Peyer's patch (tissue), 4 donors: ENCODE measurements at regions not wholly inside any gene's neighbourhood (a gene's known extent, or its start where the extent isn't known, plus 50 kb on each side); places are given as distances from the start of the nearest gene placed in this dataset.

Experiments used
- DNase-seq, 3 donors: peaks; one replicate each; pipeline ENCODE4 v3.0.0-alpha.2; 2017 to 2019
- H3K27ac ChIP-seq, 4 donors: fragments of 200-600 bp; sonication (generic); one replicate each; pipeline ENCODE4 v1.5.1; 2016 to 2019
- H3K27me3 ChIP-seq, 2 donors: fragments of 200-600 bp; sonication (generic); one replicate each; pipeline ENCODE4 v1.5.1; 2019
- H3K36me3 ChIP-seq, 3 donors: fragments of 200-600 bp; sonication (generic); one replicate each; pipeline ENCODE4 v1.5.1; 2016 to 2019
- H3K4me1 ChIP-seq, 4 donors: fragments of 200-600 bp; sonication (generic); one replicate each; pipeline ENCODE4 v1.5.1; 2016 to 2019
- H3K4me3 ChIP-seq, 4 donors: fragments of 200-600 bp; sonication (generic); 1 replicate in 3 of 4; 2 replicates in 1 of 4; pipeline ENCODE4 v1.5.1; 2016 to 2019; ENCODE audit warnings: mild to moderate bottlenecking in 1 of 4
- H3K9me3 ChIP-seq, 4 donors: fragments of 200-600 bp; sonication (generic); one replicate each; pipeline ENCODE4 v1.5.1; 2016 to 2019; ENCODE audit warnings: mild to moderate bottlenecking in 1 of 4
- POLR2A ChIP-seq, 2 donors: fragments of 450-650 bp; IDR thresholded peaks; one replicate each; pipeline ENCODE4 v1.5.1; 2017; ENCODE audit warnings: antibody characterized with exemption in 2 of 2, mild to moderate bottlenecking in 2 of 2, moderate library complexity in 2 of 2
- TF ChIP-seq, protein P1 (sequence below), 6 experiments: fragments of 450-650 bp in 4 of 6; fragments of 200-600 bp in 2 of 6; sonication (generic) in 1 of 6; IDR thresholded peaks; one replicate each; pipeline ENCODE4 v1.5.1; 2017 to 2019; ENCODE audit warnings: antibody characterized with exemption in 6 of 6, mild to moderate bottlenecking in 3 of 6, moderate library complexity in 1 of 6

DNA sequence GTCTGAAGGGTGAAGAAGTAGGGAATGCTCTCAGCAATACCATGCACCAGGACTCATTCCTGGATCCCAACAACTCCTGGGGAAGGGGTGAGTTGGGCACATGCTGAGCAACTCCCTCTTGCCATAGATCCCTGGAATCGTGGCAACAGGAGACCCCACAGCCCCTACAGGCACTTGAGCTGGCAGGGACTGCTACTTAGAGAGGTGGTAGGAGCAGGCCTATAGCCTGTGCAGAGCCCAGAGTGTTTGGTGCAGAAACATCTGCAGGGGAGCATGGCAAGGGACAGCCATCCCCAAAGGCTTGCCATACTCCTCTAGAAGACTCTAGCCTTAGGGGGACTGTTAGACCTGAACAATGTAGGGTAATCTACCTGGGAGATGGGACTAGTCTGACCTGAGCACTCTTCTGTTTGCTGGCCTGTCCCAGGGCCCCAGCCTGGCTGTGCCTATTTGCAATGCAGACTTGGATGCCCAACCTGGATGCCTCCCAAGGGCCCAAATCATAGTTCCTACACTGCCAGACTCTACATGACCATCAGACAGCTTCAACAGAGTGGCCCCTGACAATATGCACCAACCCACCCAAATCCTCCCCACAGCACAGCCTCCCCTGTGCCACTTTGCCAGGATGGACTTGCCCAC lies 568.6 kb upstream of the KIF2B start:
- no peak overlapping the region for H3K27ac ChIP-seq
- no peak overlapping the region for H3K4me3 ChIP-seq
- DNase-seq: no peak
- no peaks in the 10 kb centered on the region for H3K4me1 ChIP-seq
- TF ChIP-seq, protein P1, sequence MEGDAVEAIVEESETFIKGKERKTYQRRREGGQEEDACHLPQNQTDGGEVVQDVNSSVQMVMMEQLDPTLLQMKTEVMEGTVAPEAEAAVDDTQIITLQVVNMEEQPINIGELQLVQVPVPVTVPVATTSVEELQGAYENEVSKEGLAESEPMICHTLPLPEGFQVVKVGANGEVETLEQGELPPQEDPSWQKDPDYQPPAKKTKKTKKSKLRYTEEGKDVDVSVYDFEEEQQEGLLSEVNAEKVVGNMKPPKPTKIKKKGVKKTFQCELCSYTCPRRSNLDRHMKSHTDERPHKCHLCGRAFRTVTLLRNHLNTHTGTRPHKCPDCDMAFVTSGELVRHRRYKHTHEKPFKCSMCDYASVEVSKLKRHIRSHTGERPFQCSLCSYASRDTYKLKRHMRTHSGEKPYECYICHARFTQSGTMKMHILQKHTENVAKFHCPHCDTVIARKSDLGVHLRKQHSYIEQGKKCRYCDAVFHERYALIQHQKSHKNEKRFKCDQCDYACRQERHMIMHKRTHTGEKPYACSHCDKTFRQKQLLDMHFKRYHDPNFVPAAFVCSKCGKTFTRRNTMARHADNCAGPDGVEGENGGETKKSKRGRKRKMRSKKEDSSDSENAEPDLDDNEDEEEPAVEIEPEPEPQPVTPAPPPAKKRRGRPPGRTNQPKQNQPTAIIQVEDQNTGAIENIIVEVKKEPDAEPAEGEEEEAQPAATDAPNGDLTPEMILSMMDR (IDR thresholded peaks at IDR 0.05): no peak
- H3K36me3 ChIP-seq: no peaks in the 10 kb centered on the region
- H3K27me3 ChIP-seq: no peaks in the 10 kb centered on the region
- H3K9me3 ChIP-seq: no peaks in the 10 kb centered on the region

DNA sequence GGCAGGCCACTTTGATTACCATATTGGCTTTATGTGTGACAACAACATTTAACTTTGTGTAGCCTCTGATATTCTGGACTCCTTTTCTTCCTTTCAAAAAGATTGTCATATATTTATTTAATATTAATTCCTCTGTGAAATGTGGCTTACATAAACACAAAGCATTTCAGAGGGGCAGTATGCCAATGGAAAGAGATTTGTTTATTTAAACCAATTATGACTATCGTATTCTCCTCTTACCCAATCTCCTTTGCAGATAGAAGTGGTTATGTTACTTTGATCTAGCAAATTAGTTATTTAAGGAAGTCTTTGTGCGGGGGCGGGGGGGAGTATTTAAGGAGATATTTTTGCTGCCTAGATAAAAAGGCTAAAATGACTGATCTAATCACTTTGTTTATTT lies 573.7 kb upstream of the KIF2B start:
- Histone ChIP-seq H3K36me3 (no peaks in the 10 kb centered on the region), H3K4me1 (no peaks in the 10 kb centered on the region), H3K27me3 (no peaks in the 10 kb centered on the region), H3K27ac (no peak overlapping the region), H3K4me3 (no peak overlapping the region), H3K9me3 (no peaks in the 10 kb centered on the region)
- no peak for DNase-seq
- TF ChIP-seq, protein P1 (IDR thresholded peaks at IDR 0.05): no peak
- no peak for TF ChIP-seq POLR2A (IDR thresholded peaks at IDR 0.05)

DNA sequence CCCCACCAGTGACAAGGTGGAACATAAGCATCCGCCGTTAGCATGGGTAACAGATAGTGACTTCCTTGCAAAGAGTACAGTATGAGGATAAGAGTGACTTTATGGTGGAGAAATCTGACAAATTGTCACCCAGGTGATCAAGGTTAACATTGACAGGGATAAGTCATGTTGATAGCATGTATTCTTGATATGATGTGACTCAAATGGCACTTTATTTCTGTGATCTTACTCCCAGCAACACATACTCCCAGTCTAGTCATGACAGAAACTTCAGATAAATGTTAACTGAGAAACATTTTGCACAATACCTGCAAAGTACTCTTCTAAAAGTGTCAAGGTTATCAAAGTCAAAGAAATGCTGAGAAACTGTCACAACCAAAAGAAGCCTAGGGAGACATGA lies 588.6 kb upstream of the KIF2B start:
- no peak for DNase-seq
- Histone ChIP-seq H3K9me3 (peaks cover 0 to 9% (median 0%) of the 10 kb centered on the region in 4 donors), H3K4me3 (no peak overlapping the region), H3K4me1 (no peaks in the 10 kb centered on the region), H3K27me3 (no peaks in the 10 kb centered on the region), H3K36me3 (no peaks in the 10 kb centered on the region), H3K27ac (no peak overlapping the region)
- no peak for TF ChIP-seq POLR2A (IDR thresholded peaks at IDR 0.05)
- TF ChIP-seq, protein P1 (IDR thresholded peaks at IDR 0.05): no peak

DNA sequence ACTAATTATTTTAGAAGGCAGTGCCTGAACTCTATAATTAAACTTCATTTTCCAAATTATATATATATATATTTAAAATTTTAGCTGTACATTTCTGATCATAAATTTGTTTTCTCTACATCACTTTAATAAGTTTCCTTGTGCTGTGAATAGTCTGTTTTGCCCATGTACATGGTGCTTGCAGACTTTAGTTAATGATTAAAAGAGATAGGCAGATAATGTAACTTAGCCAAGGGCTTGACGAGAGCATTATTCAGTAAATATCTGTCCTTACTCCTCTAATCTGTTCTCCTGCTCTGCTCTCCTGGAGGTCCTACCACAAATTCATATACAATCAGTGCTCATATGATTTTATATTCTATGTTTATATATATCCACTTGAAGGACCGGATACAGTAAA lies 595.2 kb upstream of the KIF2B start:
- H3K27me3 ChIP-seq: no peaks in the 10 kb centered on the region
- no peak overlapping the region for H3K4me3 ChIP-seq
- DNase-seq: no peak
- no peaks in the 10 kb centered on the region for H3K36me3 ChIP-seq
- TF ChIP-seq, protein P1 (IDR thresholded peaks at IDR 0.05): no peak
- no peak for TF ChIP-seq POLR2A (IDR thresholded peaks at IDR 0.05)
- peaks cover 0 to 4% (median 0%) of the 10 kb centered on the region in 4 donors for H3K9me3 ChIP-seq
- H3K27ac ChIP-seq: no peak overlapping the region
- no peaks in the 10 kb centered on the region for H3K4me1 ChIP-seq

DNA sequence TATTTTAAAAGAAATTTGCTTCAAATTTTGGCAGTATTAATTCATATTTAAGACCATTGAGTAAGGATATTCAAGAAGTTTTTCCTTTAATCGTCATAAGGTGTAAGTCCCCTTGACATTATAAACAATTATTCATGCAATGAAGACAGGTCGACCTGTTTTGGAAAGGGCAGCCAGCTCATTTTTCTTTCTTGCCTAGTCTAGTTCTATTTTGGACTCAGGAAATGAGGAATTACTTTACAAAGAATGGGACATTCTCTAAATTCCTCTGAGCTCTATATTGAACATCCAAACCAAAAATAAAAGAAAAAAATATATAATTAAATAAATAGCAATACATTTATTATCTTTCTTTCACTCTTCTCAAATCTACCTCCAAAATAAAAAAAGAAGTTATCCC lies 595.6 kb upstream of the KIF2B start:
- H3K4me1 ChIP-seq: no peaks in the 10 kb centered on the region
- H3K4me3 ChIP-seq: no peak overlapping the region
- H3K9me3 ChIP-seq: peaks cover 0 to under 1% (median 0%) of the 10 kb centered on the region in 4 donors
- no peaks in the 10 kb centered on the region for H3K36me3 ChIP-seq
- no peak for DNase-seq
- H3K27me3 ChIP-seq: no peaks in the 10 kb centered on the region
- TF ChIP-seq, protein P1 (IDR thresholded peaks at IDR 0.05): no peak
- TF ChIP-seq POLR2A (IDR thresholded peaks at IDR 0.05): no peak
- H3K27ac ChIP-seq: no peak overlapping the region

DNA sequence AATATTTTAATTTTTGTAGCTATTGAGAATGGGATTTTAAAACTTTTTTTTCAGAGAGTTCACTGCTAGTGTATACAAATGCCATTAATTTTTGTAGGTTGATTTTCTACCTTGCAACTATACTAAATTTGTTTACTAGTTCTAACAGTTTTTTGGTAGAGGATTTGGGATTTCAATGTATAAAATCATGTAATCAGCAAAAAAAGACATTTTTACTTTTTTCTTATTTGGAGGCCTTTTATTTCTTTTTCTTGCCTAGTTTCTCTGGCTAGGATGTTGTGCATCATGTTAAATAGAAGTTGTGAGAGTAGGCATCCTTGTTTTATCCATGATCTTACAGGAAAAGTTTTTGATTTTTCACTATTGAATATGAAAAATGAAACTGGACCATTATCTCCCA lies 602.9 kb upstream of the KIF2B start:
- DNase-seq: no peak
- Histone ChIP-seq H3K27ac (no peak overlapping the region), H3K27me3 (no peaks in the 10 kb centered on the region), H3K9me3 (no peaks in the 10 kb centered on the region), H3K4me3 (no peak overlapping the region), H3K4me1 (no peaks in the 10 kb centered on the region), H3K36me3 (no peaks in the 10 kb centered on the region)
- TF ChIP-seq, protein P1 (IDR thresholded peaks at IDR 0.05): no peak
